ENCODE measurements at regions not wholly inside any gene's neighbourhood (a gene's known extent, or its start where the extent isn't known, plus 50 kb on each side); places are given as distances from the start of the nearest gene placed in this dataset.

GRCh38 chr18:41858761-41859555 lies 96.1 kb upstream of the PIK3C3 start:
- H2AFZ ChIP-seq (ENCODE audit: low read length) = no peak overlapping the region

GRCh38 chr18:41853280-41853679 lies 101.8 kb upstream of the PIK3C3 start:
- no peaks in the 10 kb centered on the region for H3K9me2 ChIP-seq (replicated peaks; ENCODE audit: insufficient read depth, low read length)
- no peak overlapping the region for H3K9ac ChIP-seq (ENCODE audit: low read length)
- no peaks in the 10 kb centered on the region for H3K9me3 ChIP-seq (ENCODE audit: low read length)
- no peak overlapping the region for H3K27ac ChIP-seq (ENCODE audit: low read length)
- H3K4me2 ChIP-seq (ENCODE audit: low read depth, low read length, poor library complexity, severe bottlenecking) = no peak overlapping the region
- no peaks in the 10 kb centered on the region for H3K79me2 ChIP-seq (ENCODE audit: low read length)
- H2AFZ ChIP-seq (ENCODE audit: low read length) = no peak overlapping the region
- H3K36me3 ChIP-seq (ENCODE audit: insufficient read depth, low read length) = no peaks in the 10 kb centered on the region
- peaks cover 2% of the 10 kb centered on the region; the same call in 1 of the 2 replicates for H3K27me3 ChIP-seq (ENCODE audit: low read length)
- H3K4me3 ChIP-seq (ENCODE audit: low read length) = no peak overlapping the region
- H3K4me1 ChIP-seq (ENCODE audit: low read length) = no peaks in the 10 kb centered on the region
- H4K20me1 ChIP-seq (ENCODE audit: insufficient read depth, low read depth, low read length) = no peaks in the 10 kb centered on the region
- DNase-seq = no peak

More at GRCh38 chr18:41858761-41859555, 96.1 kb upstream of the PIK3C3 start:
- no peak overlapping the region for H3K4me2 ChIP-seq (ENCODE audit: low read depth, low read length, poor library complexity, severe bottlenecking)
- no peaks in the 10 kb centered on the region for H3K9me2 ChIP-seq (replicated peaks; ENCODE audit: insufficient read depth, low read length)
- H3K27ac ChIP-seq (ENCODE audit: low read length) = no peak overlapping the region
- no peaks in the 10 kb centered on the region for H3K79me2 ChIP-seq (ENCODE audit: low read length)
- H3K9me3 ChIP-seq (ENCODE audit: low read length) = no peaks in the 10 kb centered on the region
- no peaks in the 10 kb centered on the region for H3K36me3 ChIP-seq (ENCODE audit: insufficient read depth, low read length)
- H3K4me3 ChIP-seq (ENCODE audit: low read length) = no peak overlapping the region
- peaks cover 3% of the 10 kb centered on the region; the same call in 1 of the 2 replicates for H3K27me3 ChIP-seq (ENCODE audit: low read length)
- H4K20me1 ChIP-seq (ENCODE audit: insufficient read depth, low read depth, low read length) = no peaks in the 10 kb centered on the region
- DNase-seq = no peak
- no peak overlapping the region for H3K9ac ChIP-seq (ENCODE audit: low read length)
- H3K4me1 ChIP-seq (ENCODE audit: low read length) = no peaks in the 10 kb centered on the region

- Histone ChIP-seq H3K9ac (ENCODE audit: low read length) (no peak overlapping the region), H3K9me3 (ENCODE audit: low read length) (no peaks in the 10 kb centered on the region), H2AFZ (ENCODE audit: low read length) (no peak overlapping the region), H3K4me1 (ENCODE audit: low read length) (no peaks in the 10 kb centered on the region), H3K36me3 (ENCODE audit: insufficient read depth, low read length) (no peaks in the 10 kb centered on the region), H3K27me3 (ENCODE audit: low read length) (peaks cover 2% of the 10 kb centered on the region; the same call in 1 of the 2 replicates), H3K4me3 (ENCODE audit: low read length) (no peak overlapping the region), H3K79me2 (ENCODE audit: low read length) (no peaks in the 10 kb centered on the region), H3K27ac (ENCODE audit: low read length) (no peak overlapping the region), H3K4me2 (ENCODE audit: low read depth, low read length, poor library complexity, severe bottlenecking) (no peak overlapping the region), H3K9me2 (replicated peaks; ENCODE audit: insufficient read depth, low read length) (no peaks in the 10 kb centered on the region), H4K20me1 (ENCODE audit: insufficient read depth, low read depth, low read length) (no peaks in the 10 kb centered on the region)
- DNase-seq = no peak
Measured at GRCh38 chr18:41850781-41851180, 104.3 kb upstream of the PIK3C3 start.

GRCh38 chr18:41849632-41850031 lies 105.4 kb upstream of the PIK3C3 start:
- no peaks in the 10 kb centered on the region for H3K9me3 ChIP-seq (ENCODE audit: low read length)
- H3K4me3 ChIP-seq (ENCODE audit: low read length) = no peak overlapping the region
- no peaks in the 10 kb centered on the region for H3K4me1 ChIP-seq (ENCODE audit: low read length)
- H3K79me2 ChIP-seq (ENCODE audit: low read length) = no peaks in the 10 kb centered on the region
- H4K20me1 ChIP-seq (ENCODE audit: insufficient read depth, low read depth, low read length) = no peaks in the 10 kb centered on the region
- H3K4me2 ChIP-seq (ENCODE audit: low read depth, low read length, poor library complexity, severe bottlenecking) = no peak overlapping the region
- no peak overlapping the region for H3K9ac ChIP-seq (ENCODE audit: low read length)
- no peaks in the 10 kb centered on the region for H3K36me3 ChIP-seq (ENCODE audit: insufficient read depth, low read length)
- peaks cover 2% of the 10 kb centered on the region; the same call in 1 of the 2 replicates for H3K27me3 ChIP-seq (ENCODE audit: low read length)
- H3K27ac ChIP-seq (ENCODE audit: low read length) = no peak overlapping the region
- H3K9me2 ChIP-seq (replicated peaks; ENCODE audit: insufficient read depth, low read length) = no peaks in the 10 kb centered on the region
- H2AFZ ChIP-seq (ENCODE audit: low read length) = no peak overlapping the region
- no peak for DNase-seq

GRCh38 chr18:41845563-41845962 lies 109.5 kb upstream of the PIK3C3 start:
- Histone ChIP-seq H3K27ac (ENCODE audit: low read length) (no peak overlapping the region), H2AFZ (ENCODE audit: low read length) (no peak overlapping the region), H3K9me3 (ENCODE audit: low read length) (no peaks in the 10 kb centered on the region), H3K9me2 (replicated peaks; ENCODE audit: insufficient read depth, low read length) (no peaks in the 10 kb centered on the region), H3K4me2 (ENCODE audit: low read depth, low read length, poor library complexity, severe bottlenecking) (no peak overlapping the region), H3K4me3 (ENCODE audit: low read length) (no peak overlapping the region), H4K20me1 (ENCODE audit: insufficient read depth, low read depth, low read length) (no peaks in the 10 kb centered on the region), H3K9ac (ENCODE audit: low read length) (no peak overlapping the region), H3K79me2 (ENCODE audit: low read length) (no peaks in the 10 kb centered on the region), H3K36me3 (ENCODE audit: insufficient read depth, low read length) (no peaks in the 10 kb centered on the region), H3K4me1 (ENCODE audit: low read length) (no peaks in the 10 kb centered on the region), H3K27me3 (ENCODE audit: low read length) (peaks cover 2% of the 10 kb centered on the region; the same call in 1 of the 2 replicates)
- no peak for DNase-seq

GRCh38 chr18:41842886-41843285 lies 112.1 kb upstream of the PIK3C3 start:
- H3K79me2 ChIP-seq (ENCODE audit: low read length) = no peaks in the 10 kb centered on the region
- H3K9me3 ChIP-seq (ENCODE audit: low read length) = no peaks in the 10 kb centered on the region
- no peaks in the 10 kb centered on the region for H3K36me3 ChIP-seq (ENCODE audit: insufficient read depth, low read length)
- H3K27ac ChIP-seq (ENCODE audit: low read length) = no peak overlapping the region
- no peaks in the 10 kb centered on the region for H3K27me3 ChIP-seq (ENCODE audit: low read length)
- DNase-seq = no peak
- no peak overlapping the region for H3K4me3 ChIP-seq (ENCODE audit: low read length)
- H3K9ac ChIP-seq (ENCODE audit: low read length) = no peak overlapping the region
- H3K9me2 ChIP-seq (replicated peaks; ENCODE audit: insufficient read depth, low read length) = no peaks in the 10 kb centered on the region
- no peaks in the 10 kb centered on the region for H3K4me1 ChIP-seq (ENCODE audit: low read length)
- H2AFZ ChIP-seq (ENCODE audit: low read length) = no peak overlapping the region
- H4K20me1 ChIP-seq (ENCODE audit: insufficient read depth, low read depth, low read length) = no peaks in the 10 kb centered on the region
- H3K4me2 ChIP-seq (ENCODE audit: low read depth, low read length, poor library complexity, severe bottlenecking) = no peak overlapping the region

GRCh38 chr18:41829647-41830516 lies 125.2 kb upstream of the PIK3C3 start:
- no peaks in the 10 kb centered on the region for H3K9me3 ChIP-seq (ENCODE audit: low read length)
- H3K9me2 ChIP-seq (replicated peaks; ENCODE audit: insufficient read depth, low read length) = no peaks in the 10 kb centered on the region
- no peaks in the 10 kb centered on the region for H3K79me2 ChIP-seq (ENCODE audit: low read length)
- no peak for DNase-seq
- no peaks in the 10 kb centered on the region for H3K36me3 ChIP-seq (ENCODE audit: insufficient read depth, low read length)
- no peak overlapping the region for H3K4me3 ChIP-seq (ENCODE audit: low read length)
- H2AFZ ChIP-seq (ENCODE audit: low read length) = no peak overlapping the region
- H3K9ac ChIP-seq (ENCODE audit: low read length) = no peak overlapping the region
- no peak overlapping the region for H3K4me2 ChIP-seq (ENCODE audit: low read depth, low read length, poor library complexity, severe bottlenecking)
- no peaks in the 10 kb centered on the region for H3K4me1 ChIP-seq (ENCODE audit: low read length)
- H4K20me1 ChIP-seq (ENCODE audit: insufficient read depth, low read depth, low read length) = no peaks in the 10 kb centered on the region
- no peaks in the 10 kb centered on the region for H3K27me3 ChIP-seq (ENCODE audit: low read length)
- H3K27ac ChIP-seq (ENCODE audit: low read length) = no peak overlapping the region

GRCh38 chr18:41828137-41828536 lies 126.9 kb upstream of the PIK3C3 start:
- no peak for DNase-seq
- no peaks in the 10 kb centered on the region for H3K27me3 ChIP-seq (ENCODE audit: low read length)
- no peaks in the 10 kb centered on the region for H3K9me2 ChIP-seq (replicated peaks; ENCODE audit: insufficient read depth, low read length)
- H2AFZ ChIP-seq (ENCODE audit: low read length) = no peak overlapping the region
- no peaks in the 10 kb centered on the region for H3K4me1 ChIP-seq (ENCODE audit: low read length)
- no peaks in the 10 kb centered on the region for H4K20me1 ChIP-seq (ENCODE audit: insufficient read depth, low read depth, low read length)
- H3K4me3 ChIP-seq (ENCODE audit: low read length) = no peak overlapping the region
- H3K36me3 ChIP-seq (ENCODE audit: insufficient read depth, low read length) = no peaks in the 10 kb centered on the region
- H3K27ac ChIP-seq (ENCODE audit: low read length) = no peak overlapping the region
- no peak overlapping the region for H3K9ac ChIP-seq (ENCODE audit: low read length)
- no peaks in the 10 kb centered on the region for H3K9me3 ChIP-seq (ENCODE audit: low read length)
- H3K79me2 ChIP-seq (ENCODE audit: low read length) = no peaks in the 10 kb centered on the region
- H3K4me2 ChIP-seq (ENCODE audit: low read depth, low read length, poor library complexity, severe bottlenecking) = no peak overlapping the region

Data from Karpas-422 (cell line).